ENCODE measurements at regions not wholly inside any gene's neighbourhood (a gene's known extent, or its start where the extent isn't known, plus 50 kb on each side); places are given as distances from the start of the nearest gene placed in this dataset.

- peaks cover 7% of the 10 kb centered on the region for H3K4me1 Mint-ChIP-seq (ENCODE audit: unreplicated experiment)
- peaks cover 7% of the 10 kb centered on the region for H3K27me3 Mint-ChIP-seq
- no peak overlapping the region for H3K4me3 Mint-ChIP-seq
- no peak for TF ChIP-seq CTCF (conservative IDR thresholded peaks at IDR 0.05)
- no peak overlapping the region for H3K27ac Mint-ChIP-seq
- DNase-seq (ENCODE audit: extremely low spot score, unreplicated experiment): no peak
- no peaks in the 10 kb centered on the region for H3K36me3 Mint-ChIP-seq
- H3K9me3 Mint-ChIP-seq: no peaks in the 10 kb centered on the region
These were observed 200.5 kb downstream of the UACA start for GRCh38 chr15:70562906-70563305.

- H3K27me3 Mint-ChIP-seq: peaks cover 7% of the 10 kb centered on the region
- no peak overlapping the region for H3K4me3 Mint-ChIP-seq
- peaks cover 7% of the 10 kb centered on the region for H3K4me1 Mint-ChIP-seq (ENCODE audit: unreplicated experiment)
- TF ChIP-seq CTCF (conservative IDR thresholded peaks at IDR 0.05): no peak
- H3K27ac Mint-ChIP-seq: no peak overlapping the region
- no peak for DNase-seq (ENCODE audit: extremely low spot score, unreplicated experiment)
- no peaks in the 10 kb centered on the region for H3K36me3 Mint-ChIP-seq
- H3K9me3 Mint-ChIP-seq: no peaks in the 10 kb centered on the region
These were observed 201.5 kb downstream of the UACA start for GRCh38 chr15:70561885-70562284.

- Mint-ChIP-seq H3K36me3 (no peaks in the 10 kb centered on the region), H3K4me3 (no peak overlapping the region), H3K27me3 (peaks cover 7% of the 10 kb centered on the region), H3K4me1 (ENCODE audit: unreplicated experiment) (peaks cover under 1% of the 10 kb centered on the region), H3K9me3 (no peaks in the 10 kb centered on the region), H3K27ac (no peak overlapping the region)
- DNase-seq (ENCODE audit: extremely low spot score, unreplicated experiment): no peak
- TF ChIP-seq CTCF (conservative IDR thresholded peaks at IDR 0.05): no peak
These were observed 202.6 kb downstream of the UACA start for GRCh38 chr15:70560617-70561328.

GRCh38 chr15:70559265-70560239, 203.8 kb downstream of the UACA start:
- TF ChIP-seq CTCF (conservative IDR thresholded peaks at IDR 0.05): no peak

GRCh38 chr15:70558406-70559264, 204.7 kb downstream of the UACA start:
- no peak for DNase-seq (ENCODE audit: extremely low spot score, unreplicated experiment)
- H3K9me3 Mint-ChIP-seq: no peaks in the 10 kb centered on the region
- no peaks in the 10 kb centered on the region for H3K36me3 Mint-ChIP-seq
- no peak for TF ChIP-seq CTCF (conservative IDR thresholded peaks at IDR 0.05)
- peaks cover 4% of the 10 kb centered on the region for H3K27me3 Mint-ChIP-seq
- H3K4me1 Mint-ChIP-seq (ENCODE audit: unreplicated experiment): no peaks in the 10 kb centered on the region
- H3K27ac Mint-ChIP-seq: no peak overlapping the region
- H3K4me3 Mint-ChIP-seq: no peak overlapping the region

More at GRCh38 chr15:70559265-70560239, 203.8 kb downstream of the UACA start:
- DNase-seq (ENCODE audit: extremely low spot score, unreplicated experiment): no peak
- Mint-ChIP-seq H3K27me3 (peaks cover 4% of the 10 kb centered on the region), H3K4me3 (no peak overlapping the region), H3K4me1 (ENCODE audit: unreplicated experiment) (no peaks in the 10 kb centered on the region), H3K27ac (no peak overlapping the region), H3K9me3 (no peaks in the 10 kb centered on the region), H3K36me3 (no peaks in the 10 kb centered on the region)
